Dedifferentiated amniotic fluid mesenchymal stem cell (primary cell): ENCODE measurements at regions not wholly inside any gene's neighbourhood (a gene's known extent, or its start where the extent isn't known, plus 50 kb on each side); places are given as distances from the start of the nearest gene placed in this dataset.

Experiments
- DNase-seq: peaks from one replicate; pipeline ENCODE4 v3.0.0-alpha.2; 2016; ENCODE audit errors: extremely low spot score

DNA sequence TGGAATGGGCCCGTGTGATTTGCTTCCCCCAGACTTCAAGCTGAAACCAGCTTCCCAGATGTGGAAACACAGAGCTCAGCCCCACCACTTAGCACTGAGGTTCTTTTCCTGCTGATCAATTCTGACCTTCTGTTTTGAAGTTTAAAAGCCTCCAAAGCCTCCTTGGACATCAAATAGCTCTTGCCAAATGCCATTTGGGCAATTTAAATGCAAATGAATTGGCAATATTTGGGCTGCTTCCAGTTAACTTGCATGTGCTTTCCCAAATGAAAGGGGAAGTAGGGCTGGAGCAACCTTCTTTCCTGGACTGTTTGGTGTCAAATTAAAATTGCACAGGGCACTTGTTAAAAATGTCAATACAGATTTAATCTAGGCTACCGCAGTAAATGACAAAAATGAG, 710.5 kb downstream of the TLR4 start:
- DNase-seq: no peak

DNA sequence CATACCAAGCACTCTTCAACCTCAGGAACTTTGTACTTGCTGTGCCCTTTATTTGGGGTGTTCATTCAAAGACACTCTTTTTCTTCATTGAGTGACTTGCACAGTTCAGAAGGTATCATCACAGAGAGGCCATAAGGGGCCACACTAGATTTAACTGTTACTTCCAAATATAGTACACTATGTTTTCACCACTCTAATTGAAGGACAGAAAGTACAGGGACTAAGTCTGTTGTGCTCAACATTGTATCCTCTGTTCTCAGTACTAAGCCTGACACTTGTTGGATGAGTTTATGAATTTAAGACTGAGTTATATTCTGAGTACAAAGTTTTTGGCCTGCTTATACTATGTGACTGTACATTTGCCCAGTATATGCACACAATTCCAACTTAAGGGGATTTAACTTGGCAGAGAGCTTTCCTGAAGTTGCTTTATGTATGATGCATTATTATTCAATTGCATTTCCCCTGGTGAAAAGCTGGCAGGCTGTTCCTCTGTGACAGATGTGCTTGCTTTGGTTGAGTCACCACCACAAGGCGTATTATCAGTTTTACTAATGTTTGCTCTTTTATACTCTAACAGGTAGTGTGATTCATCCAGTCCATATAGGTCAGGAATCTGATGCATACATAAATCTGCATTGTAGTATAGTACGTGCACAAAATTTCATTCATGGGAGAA, 714.8 kb downstream of the TLR4 start:
- DNase-seq: no peak

DNA sequence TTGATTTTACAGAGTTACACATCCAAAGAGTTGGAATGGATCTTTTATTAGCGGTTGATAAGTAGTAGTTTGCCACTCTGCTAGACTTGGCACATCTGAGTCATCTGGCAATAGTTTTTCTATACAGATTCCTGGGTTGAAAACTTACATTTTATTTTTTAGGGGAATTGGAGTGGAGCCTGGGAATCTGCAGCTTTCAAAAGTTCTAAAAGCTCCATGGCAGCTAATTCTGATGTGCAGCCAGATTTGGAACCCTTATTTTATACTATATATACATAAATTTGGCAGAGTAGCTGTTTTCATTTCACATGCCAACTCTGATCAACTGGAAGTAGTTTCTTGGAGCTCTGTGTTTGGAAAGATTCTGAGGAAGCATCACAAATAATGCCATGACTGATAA, 715.5 kb downstream of the TLR4 start:
- DNase-seq: no peak

DNA sequence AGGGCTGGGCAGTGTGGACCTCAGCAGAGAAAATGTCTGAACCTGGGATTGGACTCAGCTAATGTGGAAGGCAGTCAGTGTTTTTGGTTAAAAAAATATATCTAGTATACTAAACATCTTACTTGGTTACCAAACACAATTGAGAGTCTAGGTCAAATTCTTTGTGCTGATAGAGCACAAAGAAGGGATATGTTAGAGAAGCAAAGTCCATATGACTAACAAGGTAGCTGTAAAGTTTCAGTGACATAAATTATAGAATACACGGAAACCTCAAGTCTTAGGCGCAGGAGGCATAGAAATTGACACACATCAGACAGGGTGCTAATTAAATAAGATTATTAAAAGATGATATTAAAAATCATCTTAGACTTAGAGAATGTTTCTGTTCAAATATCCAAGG, 718.3 kb downstream of the TLR4 start:
- no peak for DNase-seq

DNA sequence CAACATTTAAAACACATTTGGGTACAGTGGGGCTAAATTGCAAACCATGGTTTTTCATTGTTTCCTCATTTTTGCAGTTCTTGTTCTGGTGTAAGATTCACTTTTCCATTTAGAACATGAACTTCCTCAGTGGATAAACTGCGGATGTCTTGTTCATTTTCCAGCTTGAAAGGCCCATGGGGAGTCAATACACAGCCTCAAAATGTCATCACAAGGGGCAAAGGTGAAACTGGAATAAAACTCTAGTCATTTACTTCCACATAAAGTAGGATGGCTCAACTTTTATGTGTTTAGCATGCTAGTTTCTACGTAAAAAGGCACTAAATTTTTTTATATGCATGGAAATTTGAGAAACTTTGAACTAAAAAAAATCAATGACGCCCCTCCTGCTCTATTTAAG, 718.8 kb downstream of the TLR4 start:
- DNase-seq: no peak

DNA sequence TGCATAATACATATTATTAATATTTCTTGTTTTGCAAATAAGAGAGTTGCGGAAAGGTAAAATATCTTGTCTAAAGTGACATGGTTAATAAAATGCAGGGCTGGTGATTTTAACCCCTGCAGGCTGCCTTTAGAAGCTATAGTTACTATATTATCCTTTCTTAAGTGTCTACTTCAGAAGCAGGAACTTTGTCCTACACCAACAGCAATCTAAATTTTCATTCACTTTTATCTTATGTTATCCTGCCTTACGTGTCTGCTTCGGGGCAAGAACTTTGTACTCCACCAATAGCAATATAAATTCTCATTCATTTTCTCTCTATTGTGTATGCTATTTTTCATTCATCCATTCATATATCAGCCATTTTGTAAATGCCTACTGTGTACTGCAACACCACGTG, 719.5 kb downstream of the TLR4 start:
- no peak for DNase-seq

DNA sequence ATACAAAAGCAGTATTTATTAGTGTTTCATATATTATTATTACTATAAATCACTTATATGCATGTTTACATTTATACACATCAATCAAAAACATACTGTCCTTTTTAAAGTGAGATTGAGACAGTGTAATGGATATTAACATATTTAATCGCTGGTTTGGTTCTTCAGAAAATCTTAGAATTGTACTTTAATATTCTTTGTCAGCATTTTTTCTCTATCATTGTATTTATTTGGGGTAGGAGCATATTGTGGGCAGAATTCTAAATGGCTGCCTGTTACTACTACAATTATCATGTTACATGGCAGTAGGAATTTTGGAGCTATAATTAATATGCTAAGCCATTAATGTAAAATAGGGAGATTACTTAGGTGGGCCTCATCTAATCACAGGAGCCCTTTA, 722.6 kb downstream of the TLR4 start:
- DNase-seq: no peak

DNA sequence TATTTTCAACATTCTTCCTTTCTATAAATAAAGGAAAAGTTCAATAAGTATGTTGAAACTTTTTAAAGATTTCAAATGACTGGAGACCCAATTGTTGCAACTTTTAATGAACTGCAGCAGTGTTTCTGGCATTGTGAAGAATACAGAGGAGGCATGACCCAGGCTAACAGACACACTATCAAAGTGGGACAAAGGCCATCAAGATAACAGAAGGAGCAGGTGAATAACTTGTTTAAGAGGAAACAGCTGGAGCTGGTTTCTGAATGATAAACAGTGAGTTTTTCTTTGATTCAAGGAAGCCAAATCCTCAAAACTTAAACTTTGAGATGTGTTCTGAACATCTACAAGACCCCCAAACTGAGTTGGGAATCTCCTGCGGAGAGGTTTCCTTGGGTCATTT, 734.6 kb downstream of the TLR4 start:
- DNase-seq: no peak

DNA sequence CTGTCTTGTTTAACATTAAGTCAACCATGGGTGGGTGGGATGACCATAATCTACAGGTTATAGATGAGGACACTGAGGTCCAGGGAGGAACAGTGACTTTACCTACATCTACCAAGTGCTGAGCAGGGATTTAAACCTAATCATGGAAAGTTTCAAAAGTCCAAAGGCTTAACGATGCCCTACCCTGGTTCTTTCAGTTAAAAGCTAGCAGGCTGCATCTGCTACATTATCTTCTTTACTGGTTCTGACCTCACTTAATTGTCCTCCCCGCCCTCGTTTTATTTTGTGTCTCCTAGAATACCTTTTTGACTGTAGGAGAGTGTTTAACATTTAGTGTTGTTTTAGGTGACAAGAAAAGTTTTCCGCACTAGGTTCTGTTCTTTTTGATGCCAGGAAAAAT, 735.2 kb downstream of the TLR4 start:
- DNase-seq: no peak

DNA sequence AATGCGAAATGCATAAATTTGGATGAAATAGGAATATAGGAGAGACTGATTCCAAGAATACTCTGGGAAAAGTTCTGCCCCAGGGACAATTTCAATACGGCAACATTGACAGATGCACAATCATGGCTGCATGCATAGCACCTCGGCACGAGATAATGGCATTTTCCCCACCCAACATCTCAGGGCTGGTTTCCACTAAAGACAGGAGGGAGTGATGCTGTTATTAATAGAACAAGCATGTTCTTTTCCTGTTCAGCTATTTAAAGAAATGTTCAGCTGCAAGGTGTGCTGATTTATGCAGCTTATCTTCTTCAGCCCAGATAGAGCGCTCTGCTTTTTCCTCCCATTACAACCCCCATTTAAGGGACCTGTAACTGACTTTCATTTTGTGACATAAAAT, 740.2 kb downstream of the TLR4 start:
- no peak for DNase-seq

DNA sequence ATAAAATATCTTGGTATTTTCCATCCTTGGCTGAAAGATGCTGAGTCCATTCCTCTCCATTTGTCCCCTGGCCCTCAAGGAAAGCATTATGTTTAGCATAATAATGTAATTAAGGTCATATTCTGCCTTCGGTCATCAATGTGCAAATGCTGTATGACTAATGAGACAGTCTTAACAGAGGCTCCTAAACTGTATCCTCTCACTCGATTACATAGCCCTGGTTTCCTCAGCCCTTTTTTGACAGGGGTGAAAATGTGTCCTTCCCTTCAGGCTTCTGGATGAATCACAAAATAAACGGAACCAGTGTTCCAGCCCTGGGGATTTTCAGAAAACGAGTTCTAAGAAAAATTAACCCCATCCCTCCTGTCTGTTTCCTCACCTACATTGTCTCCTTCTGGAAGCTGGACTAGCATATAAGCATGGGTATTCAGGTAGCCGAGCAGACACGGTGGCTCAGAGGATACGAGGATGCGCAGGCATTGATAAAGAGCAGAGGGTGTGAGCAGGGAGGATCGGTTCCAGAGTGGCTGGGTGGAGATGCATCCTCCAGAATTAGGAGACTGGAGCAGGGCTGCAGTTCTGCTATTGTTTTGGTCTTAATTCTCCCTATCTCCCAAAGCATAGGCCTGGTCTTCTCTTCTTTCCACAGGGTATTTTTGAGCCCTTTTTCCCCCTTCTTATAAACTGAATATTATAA, 742.9 kb downstream of the TLR4 start:
- DNase-seq: no peak

DNA sequence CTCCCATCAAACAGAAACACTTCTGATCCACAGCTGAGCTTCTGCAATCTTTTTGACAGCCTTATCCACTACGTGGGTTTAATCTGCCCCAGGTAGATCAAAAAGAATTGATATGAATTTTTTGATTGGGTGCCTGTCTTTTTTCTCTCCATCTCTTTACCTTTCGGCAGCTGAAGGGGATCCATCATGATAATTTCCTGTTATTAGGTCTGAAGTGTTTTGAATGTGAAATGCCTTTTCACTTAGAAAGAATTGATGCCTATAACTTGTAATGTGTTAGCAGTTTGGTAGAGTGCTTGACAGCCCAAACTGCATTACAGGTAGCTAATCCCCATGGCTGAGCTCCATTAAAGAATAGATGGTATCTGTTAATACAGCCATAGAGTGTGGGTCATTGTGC, 745.4 kb downstream of the TLR4 start:
- no peak for DNase-seq

DNA sequence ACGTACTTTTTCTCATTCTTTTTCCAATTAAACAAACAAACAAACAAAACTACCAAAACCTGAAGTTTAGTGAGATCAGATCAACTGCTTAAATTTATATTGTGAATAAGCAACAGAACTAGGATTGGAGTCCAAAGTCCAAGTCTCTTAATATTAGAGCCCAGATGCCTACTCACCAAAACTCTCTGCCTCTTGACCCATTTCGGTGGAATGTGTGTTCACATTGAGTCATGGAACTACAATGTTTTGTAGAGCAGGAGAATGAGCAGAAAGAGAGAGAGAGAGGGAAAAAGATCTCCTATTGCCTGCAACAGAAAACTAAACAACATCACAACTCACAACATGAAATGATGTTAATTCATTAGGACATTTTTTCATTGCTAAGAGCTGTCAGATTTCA, 751.1 kb downstream of the TLR4 start:
- no peak for DNase-seq

DNA sequence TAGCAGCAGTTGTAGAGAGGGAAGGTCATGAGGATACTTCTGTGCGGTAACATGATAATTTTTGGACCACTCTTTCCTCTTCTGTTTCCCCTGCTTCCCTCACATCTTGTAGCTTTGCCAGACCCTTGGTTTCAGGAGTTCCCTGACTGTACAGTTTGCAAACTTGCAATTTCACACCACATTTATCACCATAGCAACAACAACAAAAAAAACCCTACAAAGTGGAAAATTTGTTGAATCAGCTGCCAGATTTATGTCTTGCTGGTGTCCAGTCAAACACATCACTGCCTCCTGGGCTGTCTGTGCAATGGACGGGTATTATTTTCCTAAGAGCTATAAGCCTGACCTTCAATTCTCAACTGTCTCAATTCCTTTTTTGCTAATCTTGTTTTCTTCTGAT, 751.6 kb downstream of the TLR4 start:
- no peak for DNase-seq

DNA sequence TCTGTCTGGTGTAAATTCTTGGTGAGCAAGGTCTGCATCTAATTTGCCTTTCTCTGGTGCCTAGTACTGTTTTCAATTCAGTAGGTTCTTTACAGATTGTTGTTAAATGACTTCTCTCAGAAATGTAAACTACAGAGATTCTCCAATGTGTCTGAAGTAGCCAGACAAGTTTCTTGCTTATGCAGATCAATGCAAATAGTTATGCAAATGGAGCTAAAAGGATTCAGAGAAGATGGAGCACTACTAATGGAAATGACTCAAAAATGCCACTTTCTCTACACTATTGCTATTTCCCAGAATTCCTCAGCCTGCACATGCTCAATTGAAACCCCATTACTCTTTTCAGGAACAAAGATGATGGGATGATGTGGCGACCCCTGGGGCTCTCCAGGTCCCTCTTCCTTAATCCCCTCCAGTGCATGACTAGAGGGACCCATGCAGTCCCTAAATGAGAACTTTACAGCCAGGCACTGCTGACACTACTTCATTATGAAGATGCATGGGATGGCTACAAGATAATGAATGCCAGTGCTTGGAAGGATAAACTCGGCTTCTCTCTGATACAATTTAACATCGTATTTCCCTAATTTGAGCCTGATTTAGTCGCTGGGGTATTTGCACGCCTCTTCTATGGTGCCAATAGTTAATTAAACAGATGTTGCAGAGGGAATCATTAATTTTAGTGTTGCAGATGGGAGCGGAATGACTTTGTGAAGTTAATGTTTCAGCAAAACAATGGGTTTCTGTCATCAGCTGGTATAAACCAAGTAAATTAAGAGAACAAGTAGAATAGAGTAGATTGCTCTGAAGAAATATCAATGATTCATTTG, 753.2 kb downstream of the TLR4 start:
- no peak for DNase-seq

DNA sequence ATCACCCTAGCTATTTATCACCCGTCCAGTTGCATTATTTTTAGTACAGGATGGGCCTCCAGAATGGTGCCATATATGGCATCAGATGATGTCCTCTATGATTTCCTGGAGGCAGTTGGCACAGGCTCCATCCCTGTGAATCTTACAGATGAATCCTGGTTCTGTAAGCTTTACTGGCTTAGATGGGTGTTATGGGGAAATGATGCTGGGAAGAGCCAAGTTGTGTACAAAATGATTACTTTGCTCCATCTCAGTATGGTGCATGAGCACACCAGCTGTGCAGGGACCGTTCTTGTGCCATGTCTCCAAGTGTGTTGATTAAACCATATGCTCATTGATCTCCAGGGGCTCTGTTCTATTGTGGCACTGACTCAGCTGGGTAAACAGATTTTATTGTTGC, 755.7 kb downstream of the TLR4 start:
- no peak for DNase-seq

DNA sequence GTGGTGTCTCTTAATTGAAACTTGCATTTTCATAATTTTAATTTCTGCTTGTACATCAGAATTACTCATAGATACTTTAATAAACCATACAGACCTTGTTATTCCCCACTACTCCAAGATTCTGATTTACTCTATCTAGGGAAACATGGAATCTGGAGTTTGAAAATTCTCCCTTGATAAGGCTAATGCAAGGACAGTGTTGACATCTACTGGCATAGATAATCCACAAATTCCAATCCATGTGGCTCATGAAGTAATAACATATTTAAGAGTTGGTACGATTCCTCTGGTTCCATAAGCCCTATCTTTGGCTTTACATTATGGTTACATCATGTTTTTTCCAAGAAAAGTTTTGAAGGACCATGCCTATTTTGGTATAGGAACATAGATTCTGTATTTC, 759.2 kb downstream of the TLR4 start:
- DNase-seq: no peak

DNA sequence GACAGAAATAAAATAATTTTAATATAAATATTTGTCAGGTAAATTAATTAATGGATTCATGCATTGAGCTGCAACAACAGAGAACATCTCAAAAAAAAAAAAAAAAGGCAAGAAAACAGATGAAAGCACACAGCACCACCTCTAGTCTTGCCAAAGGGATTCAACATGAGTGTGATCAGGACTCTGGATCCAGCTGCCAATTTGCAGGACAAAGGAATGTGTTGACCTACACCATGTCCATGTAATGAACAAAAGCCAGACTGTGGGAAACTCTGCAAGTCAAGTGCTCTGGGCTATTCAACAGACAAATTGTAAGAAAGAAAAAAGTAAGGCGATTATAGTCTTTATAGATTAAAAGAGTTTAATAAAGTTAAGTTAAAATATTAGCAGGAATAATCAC, 769.3 kb downstream of the TLR4 start:
- no peak for DNase-seq

DNA sequence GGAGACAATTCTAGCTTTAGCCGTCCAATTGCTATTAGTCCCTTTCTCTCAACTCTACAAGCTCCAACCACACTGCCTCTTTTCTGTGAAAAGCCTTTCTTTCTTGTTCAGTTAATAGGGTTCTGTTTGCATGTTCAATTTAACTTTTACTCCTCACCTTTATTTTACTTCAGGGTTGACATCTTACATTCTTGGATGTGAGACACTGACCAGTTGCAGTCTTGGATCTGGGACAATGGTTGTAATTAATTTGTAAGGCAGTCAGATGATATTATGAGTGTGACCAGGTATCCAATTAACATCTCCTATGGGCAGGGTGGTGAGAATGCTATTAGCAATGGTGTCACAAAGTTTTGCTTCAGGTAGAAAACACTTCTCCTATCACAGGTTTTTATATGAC, 774.5 kb downstream of the TLR4 start:
- DNase-seq: no peak

DNA sequence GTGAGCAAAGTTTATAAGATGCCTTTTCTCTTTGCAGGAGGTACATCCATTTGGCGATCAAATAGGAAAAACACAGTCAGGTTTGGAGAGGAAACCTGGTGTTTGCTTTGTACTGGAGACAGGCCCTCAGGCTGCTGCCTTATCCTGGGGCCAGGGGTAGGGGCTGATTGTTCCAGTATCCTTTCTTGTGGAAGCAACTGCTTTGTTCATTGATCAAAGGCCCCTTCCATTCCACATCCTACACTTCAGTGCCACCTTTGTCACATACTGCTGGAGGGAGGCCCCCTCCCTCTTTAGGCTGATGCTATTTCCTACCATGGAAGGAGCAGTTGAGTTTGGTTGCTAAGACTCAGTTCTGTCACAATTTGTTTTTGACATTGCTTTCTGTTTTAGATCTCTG, 778.1 kb downstream of the TLR4 start:
- DNase-seq: no peak

DNA sequence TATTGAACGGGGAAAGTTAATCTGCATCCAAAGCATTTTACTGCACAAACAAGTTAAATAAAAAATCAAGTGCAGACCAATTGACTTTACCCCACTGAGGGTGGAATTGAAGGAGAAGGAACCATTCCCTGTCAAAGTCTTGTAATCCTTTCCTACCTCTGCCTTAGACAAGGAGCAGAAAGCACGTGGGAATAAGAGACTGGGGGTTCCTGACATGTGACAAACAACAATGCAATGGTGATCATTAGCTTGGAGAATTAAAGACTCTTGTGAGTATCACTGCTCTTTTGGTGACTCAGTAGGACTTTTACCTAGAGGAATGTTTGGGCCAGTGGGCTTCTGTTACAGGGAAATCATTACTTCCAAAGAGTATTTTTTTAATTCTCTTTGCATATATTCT, 779.5 kb downstream of the TLR4 start:
- DNase-seq: no peak

DNA sequence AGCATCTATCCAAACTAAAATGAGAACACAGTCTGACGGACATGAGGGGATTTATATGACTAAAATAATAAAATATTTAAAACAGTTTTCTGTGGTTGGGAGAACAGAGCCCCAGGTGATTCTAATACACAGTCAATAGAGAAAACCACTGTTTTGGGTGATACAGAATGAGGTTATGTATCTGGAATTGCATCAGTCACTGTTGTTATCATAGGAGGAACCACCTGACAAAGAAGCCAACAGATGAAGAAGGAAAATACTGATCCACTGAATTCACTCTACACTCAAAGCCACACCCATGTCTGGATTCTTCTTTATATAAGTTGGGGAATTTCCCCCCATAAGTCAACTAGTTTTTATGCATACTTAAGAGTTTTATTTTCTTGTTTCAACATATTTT, 799.0 kb downstream of the TLR4 start:
- no peak for DNase-seq

DNA sequence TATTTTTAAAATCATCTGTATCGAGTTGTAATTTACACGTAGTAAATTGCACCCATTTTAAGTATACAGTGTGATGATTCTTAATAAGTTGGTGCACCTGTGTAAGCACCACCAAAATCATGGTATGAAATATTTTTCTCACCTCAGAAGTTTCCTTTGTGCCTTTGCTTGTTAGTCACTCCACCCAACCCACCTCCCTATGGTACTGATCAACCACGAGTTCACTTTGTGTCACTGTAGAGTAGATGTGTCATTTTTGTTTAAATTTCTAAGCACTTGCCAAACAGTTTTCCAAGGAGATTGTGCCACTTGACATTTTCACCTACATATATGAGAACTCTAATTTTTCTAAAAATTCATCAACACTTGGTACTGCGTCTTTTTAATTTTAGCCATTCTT, 806.5 kb downstream of the TLR4 start:
- no peak for DNase-seq
